CD14-positive monocyte (primary cell): ENCODE measurements at regions not wholly inside any gene's neighbourhood (a gene's known extent, or its start where the extent isn't known, plus 50 kb on each side); places are given as distances from the start of the nearest gene placed in this dataset.

Source experiments
- DNase-seq, 3 donors: peaks; one replicate each; pipeline ENCODE4 v3.0.0-alpha.2; 2011 to 2022
- H2AFZ ChIP-seq: 2 replicates; pipeline ENCODE4 v1.6.0; 2012; ENCODE audit warnings: mild to moderate bottlenecking, low read depth, low read length, inconsistent platforms; ENCODE audit not compliant: insufficient read depth, poor library complexity, severe bottlenecking
- H3K27ac ChIP-seq, 2 donors: 1 replicate in 1 of 2; 2 replicates in 1 of 2; pipeline ENCODE4 v1.5.1; 2012 to 2013; ENCODE audit warnings: low read length in 2 of 2, control low read depth in 1 of 2, inconsistent platforms in 1 of 2, low read depth in 1 of 2, mild to moderate bottlenecking in 1 of 2
- H3K27me3 ChIP-seq, 2 donors: one replicate each; pipeline versions ENCODE4 v1.6.0 to v1.6.1; 2011 to 2013; ENCODE audit warnings: low read length in 2 of 2; ENCODE audit not compliant: control insufficient read depth in 2 of 2, insufficient read depth in 2 of 2
- H3K36me3 ChIP-seq, 2 donors: replicated peaks in 1 of 2; 1 replicate in 1 of 2; 2 replicates in 1 of 2; pipeline versions ENCODE4 v1.5.1 to v1.6.1; 2012 to 2013; ENCODE audit warnings: low read length in 2 of 2, control low read depth in 1 of 2, inconsistent platforms in 1 of 2, mild to moderate bottlenecking in 1 of 2; ENCODE audit not compliant: insufficient read depth in 2 of 2, control insufficient read depth in 1 of 2
- H3K4me1 ChIP-seq, 2 donors: 1 replicate in 1 of 2; 2 replicates in 1 of 2; pipeline versions ENCODE4 v1.5.1 to v1.6.1; 2012 to 2013; ENCODE audit warnings: low read length in 2 of 2, control low read depth in 1 of 2, inconsistent platforms in 1 of 2, mild to moderate bottlenecking in 1 of 2, moderate library complexity in 1 of 2; ENCODE audit not compliant: insufficient read depth in 2 of 2, control insufficient read depth in 1 of 2
- H3K4me2 ChIP-seq: replicated peaks from 2 replicates; pipeline ENCODE3; 2012; ENCODE audit warnings: low read length, moderate library complexity, mild to moderate bottlenecking; ENCODE audit not compliant: poor library complexity, severe bottlenecking; ENCODE audit errors: extremely low read depth
- H3K4me3 ChIP-seq, 3 experiments: fragments of 200-600 bp in 1 of 3; sonication (generic) in 1 of 3; replicated peaks in 1 of 3; 1 replicate in 2 of 3; 2 replicates in 1 of 3; pipeline ENCODE4 v1.5.1; 2011 to 2013; ENCODE audit warnings: low read length in 3 of 3, mild to moderate bottlenecking in 3 of 3, control low read depth in 2 of 3, low read depth in 2 of 3, inconsistent platforms in 1 of 3, moderate library complexity in 1 of 3
- H3K79me2 ChIP-seq: 2 replicates; pipeline ENCODE4 v1.6.0; 2012; ENCODE audit warnings: mild to moderate bottlenecking, control low read depth, inconsistent platforms, low read length, moderate library complexity; ENCODE audit not compliant: insufficient read depth
- H3K9ac ChIP-seq: 2 replicates; pipeline ENCODE4 v1.6.0; 2017; ENCODE audit warnings: low read length, mild to moderate bottlenecking; ENCODE audit not compliant: insufficient read depth, poor library complexity, severe bottlenecking
- H3K9me3 ChIP-seq, 2 donors: replicated peaks in 1 of 2; 1 replicate in 1 of 2; 2 replicates in 1 of 2; pipeline versions ENCODE4 v1.5.1 to v1.6.1; 2012 to 2013; ENCODE audit warnings: low read length in 2 of 2, control low read depth in 1 of 2; ENCODE audit not compliant: control insufficient read depth in 1 of 2, insufficient read depth in 1 of 2
- H4K20me1 ChIP-seq: 2 replicates; pipeline ENCODE4 v1.6.0; 2012; ENCODE audit warnings: mild to moderate bottlenecking, low read length, control low read depth, moderate library complexity; ENCODE audit not compliant: insufficient read depth
- H3K27ac Mint-ChIP-seq, 7 donors: one replicate each; pipeline ENCODE4 v1.8.0; 2020; ENCODE audit warnings: mild to moderate bottlenecking in 7 of 7, mixed read lengths in 7 of 7, moderate library complexity in 6 of 7, inconsistent platforms in 2 of 7
- H3K27me3 Mint-ChIP-seq, 3 donors: one replicate each; pipeline ENCODE4 v1.8.0; 2021 to 2022; ENCODE audit warnings: low read depth in 3 of 3, mild to moderate bottlenecking in 3 of 3, mixed read lengths in 3 of 3, moderate library complexity in 3 of 3, inconsistent platforms in 1 of 3
- H3K36me3 Mint-ChIP-seq, 2 donors: one replicate each; pipeline ENCODE4 v1.8.0; 2020; ENCODE audit warnings: mixed read lengths in 2 of 2, inconsistent platforms in 1 of 2, mild to moderate bottlenecking in 1 of 2
- H3K4me1 Mint-ChIP-seq: one replicate; pipeline ENCODE4 v1.8.0; 2020; ENCODE audit warnings: mild to moderate bottlenecking, mixed read lengths
- H3K4me3 Mint-ChIP-seq, 2 donors: one replicate each; pipeline ENCODE4 v1.8.0; 2020; ENCODE audit warnings: mild to moderate bottlenecking in 2 of 2, mixed read lengths in 2 of 2, moderate library complexity in 1 of 2
- H3K9me3 Mint-ChIP-seq, 7 donors: one replicate each; pipeline ENCODE4 v1.8.0; 2020 to 2022; ENCODE audit warnings: mixed read lengths in 7 of 7, mild to moderate bottlenecking in 6 of 7, moderate library complexity in 6 of 7, inconsistent platforms in 2 of 7
- CTCF ChIP-seq: fragments of 200-600 bp; IDR thresholded peaks from one replicate; pipeline ENCODE4 v1.8.0; 2022; ENCODE audit warnings: antibody characterized with exemption, mild to moderate bottlenecking
- WGBS: methylation state at CpG from one replicate; pipeline ENCODE4 v1.1.5; 2013; ENCODE audit warnings: missing lambda C conversion rate; ENCODE audit not compliant: insufficient coverage; 5-methylcytosine and 5-hydroxymethylcytosine counted together
- intact Hi-C, 2 donors: fragments of 100-400 bp; cut with micrococcal nuclease; formaldehyde crosslinking; loops; one replicate each; pipeline versions ENCODE4 v1.15.0 to v1.15.1; 2023

- DNase-seq = no peak
- 59% methylated on average over 4 of the region's 7 CpGs for WGBS
- no peak overlapping the region for H2AFZ ChIP-seq
- peaks cover 0 to 2% (median 0%) of the 10 kb centered on the region in 7 donors for H3K9me3 Mint-ChIP-seq
- no peaks in the 10 kb centered on the region for H3K27me3 ChIP-seq
- H3K36me3 ChIP-seq = no peaks in the 10 kb centered on the region
- no peaks in the 10 kb centered on the region for H4K20me1 ChIP-seq
- H3K4me2 ChIP-seq = no peak overlapping the region
- H3K36me3 Mint-ChIP-seq = no peaks in the 10 kb centered on the region
- H3K4me3 Mint-ChIP-seq = no peak overlapping the region
- peaks cover 3 to 30% of the 10 kb centered on the region in 2 donors for H3K4me1 ChIP-seq
- peaks cover 4 to 7% (median 5%) of the 10 kb centered on the region in 3 donors for H3K27me3 Mint-ChIP-seq
- TF ChIP-seq CTCF = no peak
- H3K27ac Mint-ChIP-seq = no peak overlapping the region
- no peaks in the 10 kb centered on the region for H3K9me3 ChIP-seq
- H3K9ac ChIP-seq = no peak overlapping the region
- intact Hi-C loops = no loop called here
- no peak overlapping the region for H3K4me3 ChIP-seq
- H3K27ac ChIP-seq = no peak overlapping the region
- no peaks in the 10 kb centered on the region for H3K79me2 ChIP-seq
- peaks cover 31% of the 10 kb centered on the region for H3K4me1 Mint-ChIP-seq
Observed at GRCh38 chr10:110392121-110392520, 87.4 kb upstream of the SMNDC1 start.

GRCh38 chr10:110392868-110393740 lies 88.4 kb upstream of the SMNDC1 start:
- no peak overlapping the region for H2AFZ ChIP-seq
- no peak for TF ChIP-seq CTCF
- H3K4me1 ChIP-seq = peaks cover 0 to 23% of the 10 kb centered on the region in 2 donors
- no peak overlapping the region for H3K27ac ChIP-seq
- Mint-ChIP-seq H3K27me3 (peaks cover 4 to 6% (median 5%) of the 10 kb centered on the region in 3 donors), H3K9me3 (peaks cover 0 to 2% (median 0%) of the 10 kb centered on the region in 7 donors), H3K4me1 (peaks cover 26% of the 10 kb centered on the region), H3K4me3 (no peak overlapping the region), H3K27ac (peak overlapping the region in 2 of 7 donors; percentile 21 to 42), H3K36me3 (no peaks in the 10 kb centered on the region)
- H3K9ac ChIP-seq = no peak overlapping the region
- H3K4me2 ChIP-seq = no peak overlapping the region
- no peak overlapping the region for H3K4me3 ChIP-seq
- no peaks in the 10 kb centered on the region for H3K36me3 ChIP-seq
- DNase-seq = peak in 1 of 3 donors; percentile 54
- H3K79me2 ChIP-seq = no peaks in the 10 kb centered on the region
- H3K27me3 ChIP-seq = no peaks in the 10 kb centered on the region
- H3K9me3 ChIP-seq = no peaks in the 10 kb centered on the region
- WGBS = 65% methylated on average over 17 of the region's 19 CpGs
- H4K20me1 ChIP-seq = no peaks in the 10 kb centered on the region
- intact Hi-C loops = no loop called here
